NOMO-1 treated with DMSO at 0.1 percent for 48 hours (cell line): ENCODE measurements at regions not wholly inside any gene's neighbourhood (a gene's known extent, or its start where the extent isn't known, plus 50 kb on each side); places are given as distances from the start of the nearest gene placed in this dataset.

ENCODE experiments used
- DNase-seq: peaks from one replicate; lab custom pipeline; 2025; ENCODE audit not compliant: unreplicated experiment; lab: John Stamatoyannopoulos, UW

- no peak for DNase-seq
Observed at GRCh38 chr15:98410328-98410727, 238.0 kb upstream of the IGF1R start.

DNA sequence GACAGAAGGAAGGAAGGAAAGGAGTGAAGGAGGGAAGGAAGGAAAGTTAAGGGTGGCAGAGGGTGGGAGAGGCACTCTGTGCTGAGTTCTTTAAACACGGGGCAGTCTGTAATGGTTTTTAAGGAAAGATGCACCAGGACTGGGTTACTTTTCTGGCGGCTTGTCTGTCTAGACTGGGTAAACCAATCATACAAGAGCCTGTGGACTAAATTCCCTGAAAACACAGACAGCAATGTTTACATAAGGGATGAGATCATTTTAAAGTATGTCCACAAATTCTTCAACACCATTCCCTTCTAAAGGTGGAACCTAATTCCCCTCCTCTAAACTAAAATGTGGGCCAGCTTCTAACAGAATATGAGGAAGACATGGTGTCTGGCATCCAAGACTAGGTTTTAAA, 235.5 kb upstream of the IGF1R start:
- DNase-seq, result no peak

DNA sequence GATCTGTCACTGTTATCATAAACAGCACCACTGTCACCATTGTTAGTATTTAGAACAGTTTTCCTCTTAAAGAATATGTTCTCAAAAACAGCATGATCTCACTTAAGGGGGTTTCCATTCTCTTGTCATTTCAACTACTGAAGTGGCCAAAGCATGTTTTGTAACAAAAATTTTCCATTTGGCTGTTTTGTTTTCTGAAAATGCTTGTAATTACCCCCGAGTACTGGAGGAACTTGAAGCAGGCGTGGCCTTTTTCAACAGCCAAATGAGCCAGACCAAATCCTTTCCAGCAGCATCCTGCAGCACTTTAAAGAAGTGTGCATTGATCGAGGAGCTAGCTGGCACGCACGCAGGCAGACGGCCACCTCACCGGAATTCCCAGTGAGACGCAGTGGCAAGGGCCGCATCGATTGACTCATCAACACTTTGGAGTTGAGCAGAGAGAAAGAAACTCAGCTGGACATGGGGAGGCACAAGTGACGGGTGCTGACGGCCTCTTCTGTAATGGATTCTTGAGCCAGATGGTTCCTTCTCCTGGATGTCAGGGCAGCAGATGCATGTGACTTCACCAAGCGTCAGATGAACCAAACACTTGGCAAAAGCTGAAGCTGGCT, 234.3 kb upstream of the IGF1R start:
- no peak for DNase-seq

DNA sequence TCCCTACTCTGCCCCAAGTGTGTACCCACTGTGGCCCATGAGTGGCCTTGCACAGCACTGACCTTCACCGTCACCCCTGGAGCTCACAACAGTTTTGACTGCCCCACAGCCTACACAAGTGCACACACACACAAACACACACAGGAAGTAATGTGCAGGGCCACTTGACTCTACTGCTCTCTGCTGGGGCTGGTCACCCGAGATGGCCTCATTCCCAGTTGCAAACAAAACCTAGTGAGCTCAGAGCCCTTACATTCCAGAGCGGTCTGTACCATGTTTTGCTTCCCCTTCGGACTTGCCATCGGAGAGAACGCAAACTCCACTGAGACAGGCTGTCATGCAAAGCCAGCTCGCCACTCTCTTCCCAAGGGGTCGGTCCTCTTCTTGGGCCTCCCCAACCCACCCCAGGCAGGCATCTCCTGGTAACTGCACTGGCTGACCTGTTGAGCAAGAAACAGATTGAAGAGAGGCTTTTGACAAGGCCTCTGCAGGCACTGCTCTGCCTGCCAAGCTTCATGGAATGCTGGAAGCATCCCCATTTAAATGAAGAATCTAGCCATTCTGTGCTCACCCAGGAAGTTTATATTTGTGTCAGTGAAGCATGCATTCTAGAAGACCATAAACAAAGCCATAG, 232.0 kb upstream of the IGF1R start:
- no peak for DNase-seq

DNA sequence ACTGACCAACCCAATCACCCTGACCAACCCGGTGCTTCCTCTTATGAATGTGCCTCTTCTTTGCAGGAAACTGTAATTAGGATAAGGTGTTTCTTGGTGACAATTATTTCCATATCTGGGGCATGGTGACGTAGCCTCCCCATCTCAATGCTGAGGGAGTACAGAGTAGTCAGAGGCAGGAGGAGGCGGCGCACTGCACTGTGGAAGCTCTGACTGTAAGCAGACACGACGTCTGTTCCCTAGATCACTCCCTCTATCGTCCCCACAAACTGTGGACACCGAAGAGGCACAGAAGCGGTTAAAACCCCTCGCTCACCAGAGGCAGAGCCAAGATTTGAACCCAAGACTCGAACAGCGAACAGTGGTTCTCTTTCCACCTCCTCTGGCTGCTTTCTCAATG, 231.0 kb upstream of the IGF1R start:
- no peak for DNase-seq

GRCh38 chr15:98418122-98418521, 230.2 kb upstream of the IGF1R start:
- DNase-seq, result no peak

DNA sequence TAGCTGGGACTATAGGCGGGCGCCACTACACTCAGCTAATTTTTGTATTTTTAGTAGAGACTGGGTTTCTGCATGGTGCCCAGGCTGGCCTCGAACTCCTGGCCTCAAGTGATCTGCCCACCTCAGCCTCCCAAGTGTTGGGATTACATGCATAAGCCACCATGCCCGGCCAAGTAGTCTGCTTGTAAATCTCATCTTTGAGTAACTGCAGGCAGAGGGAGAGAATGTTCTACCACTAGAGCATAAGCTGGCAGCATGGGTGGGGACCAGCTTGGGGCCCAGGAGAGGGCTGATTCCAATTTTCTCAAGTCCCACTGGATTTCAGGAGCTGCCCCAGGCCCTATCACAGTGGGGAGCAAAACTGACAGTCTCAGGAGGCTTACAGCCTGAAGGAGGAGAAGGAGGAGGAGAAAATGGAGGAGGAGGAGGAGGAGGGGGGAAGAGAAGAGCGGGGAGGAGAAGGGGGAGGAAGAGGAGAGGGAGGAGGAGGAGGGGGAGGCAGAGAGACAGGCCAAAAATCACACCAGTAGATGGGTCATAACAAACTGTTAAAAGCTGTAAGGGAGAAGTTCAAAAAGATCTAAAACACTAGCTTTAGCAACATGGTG, 229.1 kb upstream of the IGF1R start:
- no peak for DNase-seq

- DNase-seq, result no peak
Observed at GRCh38 chr15:98420837-98421236, 227.5 kb upstream of the IGF1R start.

GRCh38 chr15:98421419-98422129, 226.8 kb upstream of the IGF1R start:
- DNase-seq, result peak; percentile 10

DNA sequence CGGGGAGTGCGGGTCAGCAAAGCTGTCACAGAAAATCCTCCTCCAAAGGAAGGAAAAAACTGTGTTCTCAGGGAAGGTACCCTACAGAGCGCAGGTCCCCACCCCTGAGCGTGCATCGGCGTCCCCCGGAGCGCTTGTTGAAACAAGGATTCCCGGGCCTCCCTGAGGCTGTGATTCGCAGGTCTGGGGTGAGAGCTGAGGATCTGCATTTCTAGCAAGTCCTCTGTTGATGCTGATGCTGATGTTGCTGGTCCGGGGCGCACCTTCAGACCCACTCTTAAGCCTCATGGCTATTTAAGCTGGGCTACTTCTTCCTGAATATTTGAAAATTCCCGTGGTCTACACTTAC, 226.2 kb upstream of the IGF1R start:
- DNase-seq, result no peak

DNA sequence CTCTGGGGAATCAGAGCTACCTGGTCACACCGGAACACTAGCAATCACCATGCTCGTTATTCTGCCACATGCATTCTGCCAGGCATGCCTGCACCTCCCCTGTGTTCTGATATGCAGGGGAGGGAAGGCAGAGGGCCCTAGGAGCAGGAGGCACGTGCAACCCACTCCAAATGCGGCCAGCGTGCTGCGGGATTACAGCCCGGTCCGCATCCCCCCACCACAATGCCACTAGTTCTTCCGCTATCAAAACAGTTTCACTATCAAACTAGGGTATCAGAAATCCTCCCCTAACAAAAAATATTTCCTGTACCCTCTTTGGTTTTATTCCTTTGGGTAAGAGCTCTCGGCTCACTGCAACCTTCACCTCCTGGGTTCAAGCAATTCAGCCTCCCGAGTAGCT, 223.2 kb upstream of the IGF1R start:
- DNase-seq, result no peak

DNA sequence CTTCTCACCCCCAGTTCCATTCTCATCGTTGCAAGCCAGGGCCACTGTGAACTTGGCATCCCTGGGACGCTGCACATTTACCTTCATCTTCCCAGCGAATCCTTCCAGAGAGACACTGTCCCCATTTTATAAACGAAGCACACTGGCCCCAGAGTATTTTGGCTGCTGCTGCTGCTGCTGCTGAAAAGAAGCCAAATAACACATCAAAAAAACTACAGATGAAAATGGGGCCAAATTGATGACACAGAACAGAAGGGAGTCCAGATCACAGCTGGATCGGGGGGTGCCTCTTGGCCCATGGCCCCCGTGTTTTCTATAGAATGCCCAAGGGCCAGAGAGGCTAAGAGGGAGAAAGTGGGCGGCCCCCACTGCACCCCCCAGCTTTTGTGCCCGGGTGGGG, 221.0 kb upstream of the IGF1R start:
- no peak for DNase-seq

- no peak for DNase-seq
Observed at GRCh38 chr15:98428253-98428989, 219.9 kb upstream of the IGF1R start.

- no peak for DNase-seq
Observed at GRCh38 chr15:98431171-98431570, 217.2 kb upstream of the IGF1R start.

- DNase-seq, result no peak
Observed at GRCh38 chr15:98433346-98433745, 215.0 kb upstream of the IGF1R start.

GRCh38 chr15:98433856-98434255, 214.5 kb upstream of the IGF1R start:
- no peak for DNase-seq

GRCh38 chr15:98437752-98438151, 210.6 kb upstream of the IGF1R start:
- DNase-seq, result no peak

GRCh38 chr15:98438326-98438725, 210.0 kb upstream of the IGF1R start:
- DNase-seq, result no peak

GRCh38 chr15:98438907-98439306, 209.4 kb upstream of the IGF1R start:
- no peak for DNase-seq

DNA sequence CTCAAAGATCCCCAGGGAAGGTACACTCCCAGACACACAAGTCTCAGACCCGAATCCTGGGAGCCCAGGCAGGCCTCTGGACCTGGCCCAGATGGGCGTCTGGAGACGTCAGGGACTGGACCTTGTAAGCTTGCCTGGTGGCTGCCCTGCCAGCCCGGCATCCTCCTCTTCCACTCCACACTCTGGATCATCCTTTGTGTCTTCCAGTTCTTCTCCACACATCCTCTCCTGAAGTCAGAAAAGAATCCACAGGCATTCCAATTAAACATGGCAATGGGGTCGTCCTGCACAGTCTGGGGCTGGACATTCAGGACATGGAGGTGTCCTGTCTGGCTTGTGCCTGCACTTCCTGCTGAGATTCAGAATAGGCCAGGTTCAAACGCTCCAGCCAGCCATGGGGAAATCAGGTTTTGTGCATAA, 208.8 kb upstream of the IGF1R start:
- no peak for DNase-seq

GRCh38 chr15:98440917-98441316, 207.4 kb upstream of the IGF1R start:
- DNase-seq, result peak; percentile 2

GRCh38 chr15:98441599-98441998, 206.7 kb upstream of the IGF1R start:
- no peak for DNase-seq
